Right lobe of liver (tissue), 4 donors: ENCODE measurements at regions not wholly inside any gene's neighbourhood (a gene's known extent, or its start where the extent isn't known, plus 50 kb on each side); places are given as distances from the start of the nearest gene placed in this dataset.

Source experiments
- POLR2A ChIP-seq: fragments of 450-650 bp; IDR thresholded peaks from one replicate; pipeline ENCODE4 v1.6.1; 2017; ENCODE audit warnings: antibody characterized with exemption, mild to moderate bottlenecking
- TF ChIP-seq, protein P1 (sequence below), 4 donors: fragments of 200-600 bp in 3 of 4; fragments of 450-650 bp in 1 of 4; IDR thresholded peaks; one replicate each; pipeline versions ENCODE4 v1.5.1 to v1.8.0; 2016 to 2022; ENCODE audit warnings: antibody characterized with exemption in 4 of 4, mild to moderate bottlenecking in 2 of 4
- donor health status: DM: no; HTN: no; CAD: no.
- donor health status: DM: no; HTN: no; CAD: no.
- donor health status: DM: no; HTN: yes; CAD: no.

DNA sequence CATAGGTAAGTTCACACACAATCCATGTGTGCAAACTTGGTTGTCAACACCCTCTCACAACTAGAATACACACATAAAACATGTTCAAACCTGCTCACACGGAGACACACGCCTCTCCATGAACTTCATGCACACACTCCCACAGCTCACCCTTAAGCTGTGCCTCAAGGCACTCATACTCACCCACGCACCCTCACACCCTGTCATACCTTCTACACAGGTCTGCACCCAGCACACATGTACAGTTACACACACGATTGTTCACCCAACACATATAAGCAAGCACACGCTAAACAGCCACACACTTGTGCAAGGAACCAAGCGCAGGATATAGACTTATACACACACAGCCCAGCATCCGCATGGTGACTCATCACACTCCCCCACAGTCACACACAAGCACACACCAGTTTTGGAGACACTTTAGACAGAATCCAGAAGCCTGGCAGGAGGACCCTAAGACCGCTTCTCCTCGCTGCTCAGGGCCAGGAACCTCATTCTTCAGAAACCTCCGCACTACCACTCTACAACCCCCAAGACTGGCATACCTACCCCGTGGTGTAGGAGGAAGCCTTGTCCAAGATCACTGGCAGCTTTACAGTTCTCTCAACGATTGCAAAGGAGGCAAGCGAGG lies 58.7 kb upstream of the ZC3H12A start:
- TF ChIP-seq, protein P1, sequence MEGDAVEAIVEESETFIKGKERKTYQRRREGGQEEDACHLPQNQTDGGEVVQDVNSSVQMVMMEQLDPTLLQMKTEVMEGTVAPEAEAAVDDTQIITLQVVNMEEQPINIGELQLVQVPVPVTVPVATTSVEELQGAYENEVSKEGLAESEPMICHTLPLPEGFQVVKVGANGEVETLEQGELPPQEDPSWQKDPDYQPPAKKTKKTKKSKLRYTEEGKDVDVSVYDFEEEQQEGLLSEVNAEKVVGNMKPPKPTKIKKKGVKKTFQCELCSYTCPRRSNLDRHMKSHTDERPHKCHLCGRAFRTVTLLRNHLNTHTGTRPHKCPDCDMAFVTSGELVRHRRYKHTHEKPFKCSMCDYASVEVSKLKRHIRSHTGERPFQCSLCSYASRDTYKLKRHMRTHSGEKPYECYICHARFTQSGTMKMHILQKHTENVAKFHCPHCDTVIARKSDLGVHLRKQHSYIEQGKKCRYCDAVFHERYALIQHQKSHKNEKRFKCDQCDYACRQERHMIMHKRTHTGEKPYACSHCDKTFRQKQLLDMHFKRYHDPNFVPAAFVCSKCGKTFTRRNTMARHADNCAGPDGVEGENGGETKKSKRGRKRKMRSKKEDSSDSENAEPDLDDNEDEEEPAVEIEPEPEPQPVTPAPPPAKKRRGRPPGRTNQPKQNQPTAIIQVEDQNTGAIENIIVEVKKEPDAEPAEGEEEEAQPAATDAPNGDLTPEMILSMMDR (IDR thresholded peaks at IDR 0.05) = no peak
- TF ChIP-seq POLR2A = no peak
